Fibroblast of lung (primary cell): ENCODE measurements at regions not wholly inside any gene's neighbourhood (a gene's known extent, or its start where the extent isn't known, plus 50 kb on each side); places are given as distances from the start of the nearest gene placed in this dataset.

Experiments
- DNase-seq, 2 donors: peaks; one replicate each; pipeline versions ENCODE4 v3.0.0 to v3.0.0-alpha.2; 2010; ENCODE audit warnings: low read depth in 2 of 2
- H2AFZ ChIP-seq: 2 replicates; pipeline ENCODE4 v1.5.1; 2012; ENCODE audit warnings: low read length, control low read depth, inconsistent platforms
- H3K27ac ChIP-seq: 2 replicates; pipeline ENCODE4 v1.5.1; 2011; ENCODE audit warnings: low read length, control low read depth; ENCODE audit not compliant: insufficient read depth
- H3K27me3 ChIP-seq: 2 replicates; pipeline ENCODE4 v1.5.1; 2011; ENCODE audit warnings: mild to moderate bottlenecking, low read length; ENCODE audit not compliant: control insufficient read depth, insufficient read depth
- H3K36me3 ChIP-seq: 2 replicates; pipeline ENCODE4 v1.5.1; 2011; ENCODE audit warnings: low read length; ENCODE audit not compliant: control insufficient read depth, insufficient read depth
- H3K4me1 ChIP-seq: 2 replicates; pipeline ENCODE4 v1.5.1; 2011; ENCODE audit warnings: low read length; ENCODE audit not compliant: control insufficient read depth, insufficient read depth; ENCODE audit errors: extremely low read depth
- H3K4me2 ChIP-seq: 2 replicates; pipeline ENCODE4 v1.5.1; 2011; ENCODE audit warnings: low read length, control low read depth; ENCODE audit not compliant: insufficient read depth; ENCODE audit errors: extremely low read depth
- H3K4me3 ChIP-seq, 4 experiments: fragments of 200-600 bp in 1 of 4; sonication (generic) in 1 of 4; replicated peaks in 1 of 4; 2 replicates each; pipeline ENCODE4 v1.5.1; 2011 to 2016; ENCODE audit warnings: low read length in 4 of 4, low read depth in 3 of 4, mild to moderate bottlenecking in 3 of 4, control low read depth in 2 of 4, inconsistent platforms in 1 of 4, mixed read lengths in 1 of 4; ENCODE audit not compliant: insufficient read depth in 1 of 4; ENCODE audit errors: control extremely low read depth in 1 of 4
- H3K79me2 ChIP-seq: 2 replicates; pipeline ENCODE4 v1.5.1; 2012; ENCODE audit warnings: mild to moderate bottlenecking, low read length, inconsistent platforms; ENCODE audit not compliant: control insufficient read depth, insufficient read depth
- H3K9ac ChIP-seq: 2 replicates; pipeline ENCODE4 v1.5.1; 2011; ENCODE audit warnings: mild to moderate bottlenecking, low read length, control low read depth; ENCODE audit not compliant: insufficient read depth
- H3K9me3 ChIP-seq: 2 replicates; pipeline ENCODE4 v1.5.1; 2012; ENCODE audit warnings: low read depth, low read length; ENCODE audit not compliant: control insufficient read depth, insufficient read depth
- H4K20me1 ChIP-seq: 2 replicates; pipeline ENCODE4 v1.5.1; 2011; ENCODE audit warnings: low read length; ENCODE audit not compliant: control insufficient read depth, insufficient read depth; ENCODE audit errors: extremely low read depth
- CTCF ChIP-seq, 2 donors: IDR thresholded peaks in 1 of 2; conservative IDR thresholded peaks in 1 of 2; 1 replicate in 1 of 2; 2 replicates in 1 of 2; pipeline ENCODE4 v1.5.1; 2011 to 2012; ENCODE audit warnings: low read length in 2 of 2, control low read depth in 1 of 2, inconsistent platforms in 1 of 2, low read depth in 1 of 2, mild to moderate bottlenecking in 1 of 2
- EZH2 ChIP-seq: IDR thresholded peaks from 2 replicates; pipeline ENCODE4 v1.5.1; 2012; ENCODE audit warnings: low read length, control low read depth, mild to moderate bottlenecking; ENCODE audit errors: missing control alignments

GRCh38 chr13:107450431-107450830 is 764.9 kb downstream of the LIG4 start:
- Histone ChIP-seq H4K20me1 (no peaks in the 10 kb centered on the region), H3K79me2 (no peaks in the 10 kb centered on the region), H3K4me2 (no peak overlapping the region), H3K4me1 (peaks cover 3% of the 10 kb centered on the region), H3K27ac (peak overlapping the region; percentile 85), H3K27me3 (no peaks in the 10 kb centered on the region), H2AFZ (no peak overlapping the region), H3K9ac (no peak overlapping the region), H3K4me3 (no peak overlapping the region), H3K36me3 (no peaks in the 10 kb centered on the region), H3K9me3 (no peaks in the 10 kb centered on the region)
- TF ChIP-seq CTCF (conservative IDR thresholded peaks at IDR 0.05 in 1 of 2, IDR thresholded peaks at IDR 0.05 in 1 of 2; ENCODE audit: low read depth in 1 of 2, low read length in 2 of 2) (no peak), EZH2 (no peak)
- DNase-seq, result peak; percentile 33 to 34

GRCh38 chr13:107447591-107447990 is 767.7 kb downstream of the LIG4 start:
- no peak overlapping the region for H3K4me3 ChIP-seq
- H3K9me3 ChIP-seq, result no peaks in the 10 kb centered on the region
- no peaks in the 10 kb centered on the region for H3K36me3 ChIP-seq
- no peak overlapping the region for H3K9ac ChIP-seq
- no peaks in the 10 kb centered on the region for H3K27me3 ChIP-seq
- no peaks in the 10 kb centered on the region for H3K79me2 ChIP-seq
- no peaks in the 10 kb centered on the region for H4K20me1 ChIP-seq
- no peak overlapping the region for H2AFZ ChIP-seq
- no peak overlapping the region for H3K27ac ChIP-seq
- H3K4me2 ChIP-seq, result no peak overlapping the region
- H3K4me1 ChIP-seq, result peaks cover 3% of the 10 kb centered on the region
- TF ChIP-seq CTCF (conservative IDR thresholded peaks at IDR 0.05 in 1 of 2, IDR thresholded peaks at IDR 0.05 in 1 of 2; ENCODE audit: low read depth in 1 of 2, low read length in 2 of 2) (no peak), EZH2 (no peak)
- no peak for DNase-seq

- H3K27ac ChIP-seq, result no peak overlapping the region
- no peaks in the 10 kb centered on the region for H3K36me3 ChIP-seq
- no peaks in the 10 kb centered on the region for H3K9me3 ChIP-seq
- H3K4me3 ChIP-seq, result no peak overlapping the region
- no peaks in the 10 kb centered on the region for H3K4me1 ChIP-seq
- DNase-seq, result peak; percentile 44 to 96
- H3K79me2 ChIP-seq, result no peaks in the 10 kb centered on the region
- H3K9ac ChIP-seq, result no peak overlapping the region
- no peak for TF ChIP-seq CTCF (conservative IDR thresholded peaks at IDR 0.05 in 1 of 2, IDR thresholded peaks at IDR 0.05 in 1 of 2; ENCODE audit: low read depth in 1 of 2, low read length in 2 of 2)
- TF ChIP-seq EZH2, result no peak
- H2AFZ ChIP-seq, result no peak overlapping the region
- H3K27me3 ChIP-seq, result no peaks in the 10 kb centered on the region
- H4K20me1 ChIP-seq, result no peaks in the 10 kb centered on the region
- no peak overlapping the region for H3K4me2 ChIP-seq
These were observed 774.1 kb downstream of the LIG4 start for GRCh38 chr13:107441279-107441678.
